NCI-H1092 treated with DMSO at 0.1 percent for 48 hours (cell line): ENCODE measurements at regions not wholly inside any gene's neighbourhood (a gene's known extent, or its start where the extent isn't known, plus 50 kb on each side); places are given as distances from the start of the nearest gene placed in this dataset.

Experiments used
- DNase-seq: peaks from one replicate; lab custom pipeline; 2025; lab: John Stamatoyannopoulos, UW

DNA sequence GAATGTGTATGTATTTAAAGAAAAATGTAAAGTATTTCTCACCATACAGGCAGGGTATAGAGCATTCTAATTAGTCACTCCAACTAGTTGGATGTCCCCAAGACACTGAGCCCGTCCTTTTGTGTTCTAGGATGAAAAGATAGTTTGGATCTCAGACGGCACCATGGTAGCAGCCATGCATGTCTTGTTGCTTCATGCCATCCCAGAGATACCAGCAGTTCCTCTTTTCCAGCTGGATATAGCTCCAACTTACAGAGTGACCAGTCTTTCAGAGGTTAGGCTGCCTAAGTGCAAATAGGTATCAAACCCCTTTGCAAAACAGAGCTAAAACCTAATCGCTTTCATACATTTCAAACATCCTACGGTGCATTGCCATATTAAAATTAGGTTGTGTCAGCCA is 275.3 kb downstream of the MTX2 start:
- DNase-seq, result no peak

DNA sequence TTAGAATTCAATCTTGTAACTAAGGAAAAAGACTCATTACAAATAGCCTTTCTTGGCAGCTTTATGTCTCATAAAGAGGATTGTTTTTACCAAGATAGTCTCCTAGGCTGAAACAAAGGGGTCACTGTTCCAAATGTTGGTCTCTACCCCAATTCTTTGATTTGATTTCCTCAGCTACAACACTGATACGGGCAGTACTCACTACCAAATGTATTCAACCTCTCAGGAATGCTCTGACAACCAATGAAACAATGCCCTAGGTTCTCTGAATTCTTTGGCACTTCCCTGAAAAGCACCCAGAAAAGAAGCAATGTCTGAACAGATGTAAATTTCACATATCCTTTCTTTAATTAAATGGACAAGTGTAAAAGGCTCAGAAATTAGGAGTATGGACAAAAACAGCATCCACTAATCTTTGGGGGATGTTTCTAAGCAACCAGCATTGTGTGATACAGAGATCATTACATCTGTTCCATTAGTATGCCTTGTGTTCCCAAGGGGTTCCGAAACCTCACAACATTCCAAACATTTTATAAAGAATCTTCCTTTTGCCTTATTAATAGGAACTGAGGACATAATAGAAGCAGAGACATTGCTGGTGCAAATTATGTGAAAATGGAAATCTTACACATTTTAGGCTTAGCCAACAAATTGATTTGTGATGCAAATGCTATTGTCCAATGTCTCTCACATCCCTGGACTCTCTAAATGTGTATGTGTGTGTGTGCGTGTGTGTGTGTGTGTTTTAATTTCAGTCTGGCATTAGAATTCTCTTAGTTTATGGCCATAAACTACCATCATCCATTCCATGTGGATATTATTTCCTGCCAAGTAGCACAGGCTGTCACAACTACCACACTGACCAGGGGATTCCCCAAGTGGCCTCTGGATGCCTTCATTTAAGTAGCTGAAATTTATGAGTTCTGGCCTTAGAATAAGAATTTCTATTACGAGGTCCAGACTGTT is 276.0 kb downstream of the MTX2 start:
- no peak for DNase-seq

DNA sequence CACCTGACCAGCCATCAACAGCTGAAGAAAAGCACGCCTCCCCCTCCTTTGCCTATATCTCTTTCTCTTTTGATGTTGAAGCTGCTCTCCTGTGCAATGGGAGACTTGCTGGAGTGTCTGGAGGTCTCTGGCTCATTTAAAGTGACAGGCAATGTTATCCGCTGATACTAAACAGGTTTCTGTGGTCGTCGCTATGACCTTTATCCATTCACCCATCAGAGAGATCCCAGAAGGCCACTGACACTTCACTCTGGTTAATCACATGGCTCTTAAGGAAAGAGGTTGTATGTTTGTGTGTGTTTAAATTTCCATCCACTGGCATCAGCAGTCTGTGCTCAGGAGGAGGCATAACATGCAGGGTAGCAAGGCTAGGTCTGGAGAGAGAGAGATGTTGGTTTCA is 277.3 kb downstream of the MTX2 start:
- DNase-seq, result no peak

DNA sequence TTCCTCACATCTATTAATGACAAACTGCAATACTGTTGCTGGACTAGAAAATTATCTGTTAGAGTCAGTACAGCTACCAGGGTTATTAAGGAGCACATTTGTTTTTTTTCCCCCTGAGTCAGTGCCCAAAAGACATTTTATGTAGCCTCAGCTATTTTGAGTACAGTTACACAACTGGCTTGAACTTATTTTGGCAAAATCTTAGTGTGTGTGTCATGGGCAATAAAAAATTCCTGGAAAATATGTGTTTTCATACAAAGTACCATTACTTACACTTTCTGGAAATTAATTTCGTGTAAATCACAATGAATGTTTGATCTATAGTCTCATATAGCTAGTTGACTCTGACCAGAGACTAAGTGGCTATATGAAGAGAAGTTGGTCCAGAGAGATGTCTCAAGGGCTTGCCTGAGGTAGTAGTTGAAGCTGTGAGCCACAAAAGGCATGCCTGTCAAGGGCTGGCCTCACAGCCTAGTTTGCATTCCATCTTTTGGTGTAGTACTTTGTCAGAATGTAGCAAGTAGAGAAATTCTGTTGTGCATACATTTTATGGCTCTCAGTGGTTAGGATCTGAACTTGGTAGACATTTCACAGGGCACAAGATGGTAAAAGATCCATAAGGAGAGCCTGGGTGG is 283.4 kb downstream of the MTX2 start:
- no peak for DNase-seq

DNA sequence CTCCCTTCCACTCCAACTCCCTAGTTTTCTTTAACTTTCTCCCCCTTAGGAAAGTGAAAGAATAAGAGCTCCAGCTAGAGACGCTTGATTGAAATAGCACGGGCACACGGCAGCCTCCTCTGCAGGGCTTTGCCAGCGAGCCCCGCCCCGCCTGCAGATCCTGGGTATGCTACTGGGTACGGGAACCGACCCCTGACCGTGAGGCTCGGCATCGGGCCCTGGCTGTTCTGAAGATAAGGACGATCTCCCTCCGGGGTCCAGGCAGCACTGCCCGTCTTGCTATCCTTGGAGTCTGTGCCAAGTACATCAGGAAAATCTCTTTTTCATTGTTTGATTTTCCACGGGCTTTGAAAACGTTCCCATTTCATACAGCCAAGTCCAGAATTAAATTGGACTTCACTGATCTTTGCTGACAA is 284.5 kb downstream of the MTX2 start:
- DNase-seq, result peak; percentile 77

DNA sequence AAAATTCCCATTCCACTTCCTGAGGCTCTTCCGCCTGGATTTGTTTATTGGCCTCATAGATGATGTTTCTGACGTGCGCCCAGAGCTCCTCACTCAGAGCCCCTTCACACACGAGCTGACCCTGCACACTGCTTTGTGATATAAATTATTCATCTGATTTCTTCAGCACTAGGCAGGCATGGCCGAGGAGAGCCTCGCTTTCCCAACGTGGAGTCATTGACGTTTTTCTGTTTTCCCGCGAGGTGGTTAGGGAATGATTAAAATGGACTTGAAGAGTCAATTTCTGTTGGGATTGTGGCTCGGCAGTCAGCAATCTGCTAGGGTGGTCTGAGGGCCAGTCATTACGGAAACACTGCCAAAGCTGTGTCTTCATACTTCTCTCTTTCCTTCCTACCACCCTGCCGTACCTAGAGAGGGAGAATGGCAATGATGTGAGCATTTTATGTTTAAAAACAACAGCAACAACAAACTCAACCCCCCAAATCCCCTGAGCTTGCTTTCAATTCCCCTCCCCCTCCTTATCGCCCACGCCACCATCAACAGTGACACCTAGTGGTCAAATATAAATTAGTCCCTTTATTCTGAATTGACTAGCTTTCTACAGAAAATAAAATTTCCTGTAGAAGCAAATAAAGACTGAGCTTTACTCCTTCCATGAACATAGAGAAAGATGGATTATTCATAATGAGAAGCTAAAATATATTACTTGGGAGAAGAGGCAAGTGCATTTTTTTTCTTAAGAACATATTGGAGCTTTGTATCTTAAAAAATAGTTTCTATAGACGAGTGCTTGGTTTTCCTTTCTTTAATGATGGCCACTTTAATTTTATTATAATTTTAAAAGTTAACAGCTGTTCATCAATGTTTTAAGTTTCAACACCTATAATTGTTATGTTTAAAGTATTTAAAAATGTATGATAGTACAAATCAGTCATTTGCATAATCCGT is 285.1 kb downstream of the MTX2 start:
- peak; percentile 84 for DNase-seq

DNA sequence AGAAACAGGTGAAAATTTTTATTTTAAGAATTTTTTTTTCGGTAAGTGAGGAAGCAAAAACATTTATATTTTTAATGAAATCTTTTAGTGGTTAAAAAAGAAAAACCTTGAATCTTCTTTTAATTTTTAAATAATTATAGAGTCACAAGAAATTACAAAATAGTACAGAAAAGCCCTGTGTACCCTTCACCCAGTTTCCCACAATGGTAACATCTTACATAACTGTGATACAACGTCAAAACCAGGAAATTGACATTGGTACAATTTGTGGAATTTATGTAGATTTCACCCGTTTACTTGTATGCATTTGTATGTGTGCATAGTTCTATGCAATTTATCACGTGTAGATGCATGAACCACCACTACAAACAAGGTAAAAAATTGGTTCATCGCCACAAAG is 285.9 kb downstream of the MTX2 start:
- DNase-seq, result no peak

DNA sequence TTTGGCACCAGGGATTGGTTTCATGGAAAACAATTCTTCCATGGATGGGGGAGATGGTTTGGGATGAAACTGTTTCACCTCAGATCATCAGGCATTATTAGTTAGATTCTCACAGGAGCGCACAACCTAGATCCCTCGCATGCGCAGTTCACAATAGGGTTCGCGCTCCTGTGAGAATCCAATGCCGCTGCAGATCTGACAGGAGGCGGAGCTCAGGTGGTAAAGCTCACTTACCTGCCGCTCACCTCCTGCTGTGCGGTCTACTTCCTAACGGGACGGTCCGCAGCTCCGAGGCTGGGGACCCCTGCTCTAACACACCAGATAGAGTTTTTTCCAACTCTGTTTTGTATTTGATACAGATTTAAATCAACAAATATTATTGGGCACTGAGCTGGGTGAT is 286.5 kb downstream of the MTX2 start:
- no peak for DNase-seq

DNA sequence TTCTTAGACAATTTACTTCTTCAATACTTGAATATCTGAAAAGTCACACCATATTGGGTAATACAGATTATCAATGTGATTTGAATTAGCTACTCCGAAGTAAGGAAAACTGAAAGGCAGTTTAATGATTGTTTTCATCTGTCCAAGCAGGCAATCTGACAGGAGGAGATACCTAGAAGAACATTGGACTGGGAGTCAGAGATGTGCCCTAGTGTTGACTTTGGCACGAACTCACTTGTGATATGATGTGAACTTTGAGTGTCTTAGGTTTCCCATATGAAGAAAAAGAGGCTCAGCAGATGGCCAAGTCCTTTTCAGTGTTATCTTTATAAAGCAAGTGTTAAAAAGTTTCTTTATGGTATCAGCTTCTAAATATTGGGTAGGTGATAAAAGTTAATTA is 287.1 kb downstream of the MTX2 start:
- no peak for DNase-seq

DNA sequence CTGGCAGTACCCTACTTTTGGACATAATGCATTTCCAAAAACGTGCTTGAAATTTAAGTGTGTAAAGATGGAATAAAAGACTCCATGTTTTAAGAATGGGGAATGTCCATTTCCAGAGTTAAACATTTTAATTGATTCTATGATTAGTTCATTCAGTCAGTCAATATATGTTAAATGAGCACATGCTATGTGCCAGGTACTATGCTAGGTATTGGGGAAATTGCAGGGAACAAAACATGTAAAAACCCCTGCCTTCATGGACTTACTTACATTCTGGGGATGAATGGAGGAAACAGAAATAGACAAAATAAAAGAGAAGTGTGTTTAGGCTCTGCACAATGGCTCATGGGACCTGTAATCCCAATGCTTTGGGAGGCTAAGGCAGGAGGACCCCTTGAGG is 288.6 kb downstream of the MTX2 start:
- DNase-seq, result no peak

DNA sequence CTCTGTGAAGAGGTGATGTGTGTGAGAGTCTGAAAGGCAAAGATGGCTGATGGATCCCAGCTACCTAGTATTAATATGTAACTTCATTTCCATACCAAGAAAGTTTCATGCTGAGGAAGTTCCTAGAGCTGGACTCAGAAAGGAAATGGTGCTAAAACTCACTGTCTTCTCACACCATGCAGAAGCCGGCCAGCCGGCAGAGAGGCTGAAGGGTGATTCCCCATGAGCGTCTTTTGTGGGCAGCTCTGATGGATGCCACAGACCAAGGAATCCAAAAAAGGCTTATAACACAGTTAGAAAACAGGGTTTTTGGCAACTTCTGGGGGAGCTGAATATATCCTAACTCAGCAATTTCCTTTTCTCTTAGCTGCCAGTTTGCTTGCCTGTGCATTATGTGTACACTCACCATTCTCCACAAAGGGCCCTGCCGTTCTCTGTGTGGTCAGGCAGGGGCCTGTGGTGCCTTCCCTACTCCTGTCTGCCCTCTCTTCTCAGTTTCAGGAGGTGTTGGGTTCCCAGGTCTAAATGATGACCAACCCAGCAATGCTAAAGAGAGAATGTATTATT is 289.4 kb downstream of the MTX2 start:
- DNase-seq, result no peak

DNA sequence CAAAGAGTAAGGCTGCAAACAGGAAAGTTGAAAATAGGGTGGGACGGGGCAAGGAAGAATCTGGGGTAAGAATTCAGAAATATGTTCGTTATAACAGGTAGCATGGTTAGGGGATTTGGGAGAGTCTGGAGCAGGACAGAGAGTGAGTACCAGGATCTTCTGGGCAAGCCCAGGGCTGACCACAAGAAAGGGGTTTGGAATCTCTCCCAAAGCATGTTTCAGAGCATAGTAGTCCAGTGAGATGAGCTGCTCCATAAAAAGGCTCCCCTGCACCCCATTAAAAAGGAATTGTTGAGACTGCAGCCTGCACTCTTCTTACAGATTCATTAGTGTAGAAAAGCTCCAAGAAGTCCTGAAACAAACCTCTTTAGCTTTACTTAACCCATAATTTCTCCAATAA is 291.1 kb downstream of the MTX2 start:
- DNase-seq, result no peak

DNA sequence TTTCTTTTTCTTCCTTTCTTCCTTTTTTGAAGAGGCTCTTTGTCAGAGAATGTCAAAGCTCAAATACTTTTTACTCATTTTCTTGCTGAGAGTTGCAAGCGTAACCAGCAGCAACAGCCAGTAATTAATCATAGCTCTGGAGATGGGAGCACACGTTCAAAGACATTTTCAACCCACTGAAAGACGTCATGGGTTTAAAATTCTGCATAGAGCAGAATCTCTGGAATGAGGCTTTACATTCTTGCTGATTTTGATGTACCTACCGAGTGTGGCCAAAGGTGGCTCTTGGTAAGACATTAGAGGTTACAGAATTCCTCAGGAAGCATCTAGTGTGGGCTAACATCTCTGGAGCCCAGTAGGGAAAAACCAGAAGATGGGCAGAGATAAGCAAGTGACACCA is 292.5 kb downstream of the MTX2 start:
- DNase-seq, result no peak

DNA sequence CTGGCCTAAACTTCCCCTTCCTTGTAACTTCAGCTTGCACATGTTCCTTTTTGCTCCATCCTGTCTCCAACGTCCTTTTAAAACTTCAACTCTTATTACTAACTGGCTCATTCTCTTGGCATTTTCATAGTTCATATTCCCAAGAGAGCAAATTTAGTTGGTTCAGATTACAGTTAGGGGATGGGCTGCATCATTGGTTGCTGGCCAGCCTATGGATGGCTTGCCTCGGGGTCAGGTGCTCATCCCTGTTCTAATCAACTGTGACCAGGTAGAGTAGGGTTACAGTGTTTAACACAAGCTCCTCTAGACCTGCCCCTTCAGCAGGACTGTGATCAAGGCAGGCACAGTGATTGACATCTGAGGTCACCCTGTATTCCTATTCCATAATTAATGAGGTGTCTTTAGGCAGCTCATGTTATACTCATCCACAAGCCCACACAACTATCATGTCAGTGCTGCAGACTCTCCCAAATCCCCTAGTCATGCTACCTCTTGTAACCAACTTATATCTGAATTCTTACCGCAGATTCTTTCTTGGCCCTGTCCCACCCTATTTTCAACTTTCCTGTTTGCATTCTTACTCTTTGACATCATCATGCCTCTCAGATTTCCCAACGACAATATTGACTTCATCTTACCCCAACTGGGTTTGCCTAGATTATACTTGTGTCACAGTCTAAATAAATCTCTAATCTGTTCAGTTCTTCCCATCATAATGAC is 293.3 kb downstream of the MTX2 start:
- DNase-seq, result no peak

DNA sequence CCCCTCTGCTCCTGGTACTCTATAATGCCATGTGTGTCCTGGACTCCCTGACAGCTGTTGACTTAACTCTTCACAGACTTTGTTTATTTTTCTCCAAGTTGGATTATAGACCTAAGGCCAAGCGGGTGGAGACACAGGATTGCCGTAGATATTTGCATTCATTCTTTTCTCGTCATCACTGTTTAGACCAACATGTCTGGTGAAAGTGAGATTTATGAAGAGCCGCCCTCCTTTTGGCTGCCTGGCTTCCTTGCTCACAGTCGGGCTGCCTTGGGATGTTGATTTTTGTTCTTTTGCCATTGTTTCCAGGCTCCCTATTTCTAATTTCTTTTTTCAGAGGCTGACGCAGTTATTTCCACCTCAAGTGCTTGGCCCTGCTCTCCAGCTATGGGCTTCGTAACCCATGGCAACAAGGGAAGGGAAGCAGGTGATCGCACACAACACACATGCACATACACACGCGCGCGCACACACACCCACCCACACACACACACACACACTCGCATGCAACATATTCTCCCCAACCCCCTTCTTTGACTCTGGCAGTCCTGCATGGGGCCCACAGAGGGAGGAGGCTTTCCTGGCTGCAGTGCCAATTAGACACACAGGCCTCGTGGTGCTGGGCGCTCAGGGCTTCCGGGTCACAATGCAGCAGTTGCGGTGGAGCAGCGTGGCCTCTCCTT is 296.5 kb downstream of the MTX2 start:
- DNase-seq, result peak; percentile 69

DNA sequence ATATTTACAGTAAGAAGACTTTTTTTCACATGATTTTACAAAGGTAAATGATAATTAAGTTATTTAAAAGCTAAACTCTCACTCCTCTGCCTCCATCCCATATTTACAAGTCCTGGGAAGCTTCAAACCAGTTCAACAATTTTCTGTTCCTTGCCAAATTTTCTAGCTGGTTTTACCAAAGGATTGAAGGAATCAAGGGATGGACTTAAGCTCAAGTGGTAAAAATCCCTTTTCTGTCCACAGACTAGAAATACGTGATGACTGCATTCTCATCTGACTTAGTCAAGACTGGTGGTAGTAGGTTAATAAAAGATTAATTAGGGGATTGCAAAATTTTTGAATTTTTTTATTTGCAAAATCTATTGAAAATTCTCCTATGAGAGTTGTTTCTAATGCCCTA is 297.3 kb downstream of the MTX2 start:
- DNase-seq, result no peak

DNA sequence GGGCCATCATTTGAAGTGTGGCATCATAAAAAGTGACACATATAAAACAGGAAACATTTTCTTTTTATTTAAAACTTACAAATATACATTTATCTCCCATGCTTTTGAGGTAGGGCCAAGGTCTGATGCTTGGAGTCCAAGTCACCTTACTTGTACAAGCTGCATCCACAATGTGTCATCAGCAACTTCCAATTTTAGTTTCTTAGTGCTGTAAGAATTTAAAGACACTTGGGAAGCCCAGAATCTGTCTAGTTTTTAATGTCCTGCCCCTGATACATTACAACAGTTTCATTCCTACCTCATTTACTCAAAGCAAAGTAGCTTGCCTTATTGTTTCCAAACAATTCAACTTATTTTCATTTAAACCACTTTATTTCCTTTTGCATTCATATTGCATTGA is 297.7 kb downstream of the MTX2 start:
- no peak for DNase-seq

DNA sequence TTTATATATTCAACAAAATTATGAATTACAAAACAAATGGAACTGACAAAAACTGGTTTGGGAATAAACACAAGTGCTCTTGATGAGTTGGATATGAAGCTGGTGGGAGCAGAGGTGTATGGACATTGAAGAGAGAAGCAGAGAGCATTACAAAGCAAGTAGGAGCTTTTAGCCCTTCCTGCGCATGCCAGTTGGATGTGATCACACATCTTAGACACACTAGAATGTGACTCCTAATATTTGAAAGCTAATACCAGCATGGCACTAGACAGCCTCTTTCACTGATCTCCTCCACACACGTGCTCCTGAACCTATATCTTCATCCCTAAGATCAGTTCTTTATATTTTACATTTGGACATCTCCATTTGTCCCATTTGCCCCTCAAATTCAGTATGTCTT is 298.1 kb downstream of the MTX2 start:
- DNase-seq, result no peak

DNA sequence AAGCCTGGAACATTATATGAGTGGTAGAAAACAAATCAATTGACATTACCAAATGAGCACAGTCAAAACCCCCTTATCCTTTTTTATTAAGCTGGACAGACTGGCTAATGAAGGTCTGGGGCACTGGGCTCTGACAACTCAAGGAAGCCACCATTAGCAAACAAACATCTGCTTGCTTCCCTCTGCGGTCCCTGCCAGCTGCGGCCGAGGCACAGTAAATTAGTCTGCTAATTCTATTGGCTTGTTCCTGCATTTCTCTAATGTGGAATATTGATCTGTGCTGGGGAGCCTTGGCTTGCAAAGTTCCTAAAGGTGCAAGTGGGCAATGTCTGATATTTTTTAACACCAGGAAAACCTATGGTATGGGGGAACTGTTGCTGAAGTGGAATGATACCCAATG is 300.3 kb downstream of the MTX2 start:
- DNase-seq, result no peak

DNA sequence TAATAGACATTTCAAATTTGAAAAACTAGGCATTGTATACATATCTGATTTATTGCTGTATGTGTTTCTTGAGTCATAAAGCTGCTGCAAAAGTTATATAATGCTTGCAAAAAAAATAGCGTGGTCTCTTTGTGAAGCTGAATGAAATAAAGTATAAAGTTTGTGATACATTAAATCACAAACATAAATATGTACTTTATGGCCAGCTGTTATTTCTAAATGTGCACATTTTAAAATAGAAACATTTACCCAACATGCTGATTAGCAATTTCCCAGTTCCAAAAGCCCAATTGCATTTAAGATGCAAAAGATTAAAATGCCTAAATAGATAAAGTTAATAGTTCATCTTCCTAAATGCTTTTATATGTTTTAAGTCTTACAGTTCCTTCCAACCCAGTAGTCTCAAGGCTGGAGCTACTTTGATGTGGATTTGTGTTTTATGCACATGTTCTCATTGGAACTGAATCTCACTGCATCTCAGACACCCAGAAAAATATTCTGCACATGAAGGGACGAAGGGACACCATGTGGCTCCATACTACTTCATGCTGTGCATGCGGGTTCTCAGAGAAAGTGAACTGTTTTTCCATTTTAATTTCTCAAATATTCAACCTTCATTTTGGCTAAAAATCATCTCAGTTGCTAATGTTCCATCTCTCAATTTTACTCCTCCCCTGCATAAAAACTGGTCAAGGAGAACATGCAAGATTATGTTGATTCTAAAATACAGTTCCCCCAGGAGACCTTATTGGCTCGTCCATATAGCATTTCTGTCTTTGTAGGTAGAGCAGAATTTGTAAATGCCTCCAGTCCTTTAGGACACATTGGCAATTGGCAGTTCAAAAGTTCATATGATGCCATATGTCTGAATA is 304.6 kb downstream of the MTX2 start:
- no peak for DNase-seq
